CD14-positive monocyte (primary cell): ENCODE measurements at regions not wholly inside any gene's neighbourhood (a gene's known extent, or its start where the extent isn't known, plus 50 kb on each side); places are given as distances from the start of the nearest gene placed in this dataset.

Source experiments
- DNase-seq, 3 donors: peaks; one replicate each; pipeline ENCODE4 v3.0.0-alpha.2; 2011 to 2022
- H2AFZ ChIP-seq: 2 replicates; pipeline ENCODE4 v1.6.0; 2012; ENCODE audit warnings: mild to moderate bottlenecking, low read depth, low read length, inconsistent platforms; ENCODE audit not compliant: insufficient read depth, poor library complexity, severe bottlenecking
- H3K27ac ChIP-seq, 2 donors: 1 replicate in 1 of 2; 2 replicates in 1 of 2; pipeline ENCODE4 v1.5.1; 2012 to 2013; ENCODE audit warnings: low read length in 2 of 2, control low read depth in 1 of 2, inconsistent platforms in 1 of 2, low read depth in 1 of 2, mild to moderate bottlenecking in 1 of 2
- H3K27me3 ChIP-seq, 2 donors: one replicate each; pipeline versions ENCODE4 v1.6.0 to v1.6.1; 2011 to 2013; ENCODE audit warnings: low read length in 2 of 2; ENCODE audit not compliant: control insufficient read depth in 2 of 2, insufficient read depth in 2 of 2
- H3K36me3 ChIP-seq, 2 donors: replicated peaks in 1 of 2; 1 replicate in 1 of 2; 2 replicates in 1 of 2; pipeline versions ENCODE4 v1.5.1 to v1.6.1; 2012 to 2013; ENCODE audit warnings: low read length in 2 of 2, control low read depth in 1 of 2, inconsistent platforms in 1 of 2, mild to moderate bottlenecking in 1 of 2; ENCODE audit not compliant: insufficient read depth in 2 of 2, control insufficient read depth in 1 of 2
- H3K4me1 ChIP-seq, 2 donors: 1 replicate in 1 of 2; 2 replicates in 1 of 2; pipeline versions ENCODE4 v1.5.1 to v1.6.1; 2012 to 2013; ENCODE audit warnings: low read length in 2 of 2, control low read depth in 1 of 2, inconsistent platforms in 1 of 2, mild to moderate bottlenecking in 1 of 2, moderate library complexity in 1 of 2; ENCODE audit not compliant: insufficient read depth in 2 of 2, control insufficient read depth in 1 of 2
- H3K4me2 ChIP-seq: replicated peaks from 2 replicates; pipeline ENCODE3; 2012; ENCODE audit warnings: low read length, moderate library complexity, mild to moderate bottlenecking; ENCODE audit not compliant: poor library complexity, severe bottlenecking; ENCODE audit errors: extremely low read depth
- H3K4me3 ChIP-seq, 3 experiments: fragments of 200-600 bp in 1 of 3; sonication (generic) in 1 of 3; replicated peaks in 1 of 3; 1 replicate in 2 of 3; 2 replicates in 1 of 3; pipeline ENCODE4 v1.5.1; 2011 to 2013; ENCODE audit warnings: low read length in 3 of 3, mild to moderate bottlenecking in 3 of 3, control low read depth in 2 of 3, low read depth in 2 of 3, inconsistent platforms in 1 of 3, moderate library complexity in 1 of 3
- H3K79me2 ChIP-seq: 2 replicates; pipeline ENCODE4 v1.6.0; 2012; ENCODE audit warnings: mild to moderate bottlenecking, control low read depth, inconsistent platforms, low read length, moderate library complexity; ENCODE audit not compliant: insufficient read depth
- H3K9ac ChIP-seq: 2 replicates; pipeline ENCODE4 v1.6.0; 2017; ENCODE audit warnings: low read length, mild to moderate bottlenecking; ENCODE audit not compliant: insufficient read depth, poor library complexity, severe bottlenecking
- H3K9me3 ChIP-seq, 2 donors: replicated peaks in 1 of 2; 1 replicate in 1 of 2; 2 replicates in 1 of 2; pipeline versions ENCODE4 v1.5.1 to v1.6.1; 2012 to 2013; ENCODE audit warnings: low read length in 2 of 2, control low read depth in 1 of 2; ENCODE audit not compliant: control insufficient read depth in 1 of 2, insufficient read depth in 1 of 2
- H4K20me1 ChIP-seq: 2 replicates; pipeline ENCODE4 v1.6.0; 2012; ENCODE audit warnings: mild to moderate bottlenecking, low read length, control low read depth, moderate library complexity; ENCODE audit not compliant: insufficient read depth
- H3K27ac Mint-ChIP-seq, 7 donors: one replicate each; pipeline ENCODE4 v1.8.0; 2020; ENCODE audit warnings: mild to moderate bottlenecking in 7 of 7, mixed read lengths in 7 of 7, moderate library complexity in 6 of 7, inconsistent platforms in 2 of 7
- H3K27me3 Mint-ChIP-seq, 3 donors: one replicate each; pipeline ENCODE4 v1.8.0; 2021 to 2022; ENCODE audit warnings: low read depth in 3 of 3, mild to moderate bottlenecking in 3 of 3, mixed read lengths in 3 of 3, moderate library complexity in 3 of 3, inconsistent platforms in 1 of 3
- H3K36me3 Mint-ChIP-seq, 2 donors: one replicate each; pipeline ENCODE4 v1.8.0; 2020; ENCODE audit warnings: mixed read lengths in 2 of 2, inconsistent platforms in 1 of 2, mild to moderate bottlenecking in 1 of 2
- H3K4me1 Mint-ChIP-seq: one replicate; pipeline ENCODE4 v1.8.0; 2020; ENCODE audit warnings: mild to moderate bottlenecking, mixed read lengths
- H3K4me3 Mint-ChIP-seq, 2 donors: one replicate each; pipeline ENCODE4 v1.8.0; 2020; ENCODE audit warnings: mild to moderate bottlenecking in 2 of 2, mixed read lengths in 2 of 2, moderate library complexity in 1 of 2
- H3K9me3 Mint-ChIP-seq, 7 donors: one replicate each; pipeline ENCODE4 v1.8.0; 2020 to 2022; ENCODE audit warnings: mixed read lengths in 7 of 7, mild to moderate bottlenecking in 6 of 7, moderate library complexity in 6 of 7, inconsistent platforms in 2 of 7
- CTCF ChIP-seq: fragments of 200-600 bp; IDR thresholded peaks from one replicate; pipeline ENCODE4 v1.8.0; 2022; ENCODE audit warnings: antibody characterized with exemption, mild to moderate bottlenecking
- WGBS: methylation state at CpG from one replicate; pipeline ENCODE4 v1.1.5; 2013; ENCODE audit warnings: missing lambda C conversion rate; ENCODE audit not compliant: insufficient coverage; 5-methylcytosine and 5-hydroxymethylcytosine counted together
- intact Hi-C, 2 donors: fragments of 100-400 bp; cut with micrococcal nuclease; formaldehyde crosslinking; loops; one replicate each; pipeline versions ENCODE4 v1.15.0 to v1.15.1; 2023

- Histone ChIP-seq H3K27me3 (no peaks in the 10 kb centered on the region), H3K4me3 (no peak overlapping the region), H2AFZ (no peak overlapping the region), H3K36me3 (no peaks in the 10 kb centered on the region), H3K9me3 (no peaks in the 10 kb centered on the region), H3K9ac (no peak overlapping the region), H3K79me2 (no peaks in the 10 kb centered on the region), H3K4me1 (no peaks in the 10 kb centered on the region), H4K20me1 (no peaks in the 10 kb centered on the region), H3K4me2 (no peak overlapping the region), H3K27ac (no peak overlapping the region)
- peaks cover 0 to 2% (median 0%) of the 10 kb centered on the region in 3 donors for H3K27me3 Mint-ChIP-seq
- H3K4me3 Mint-ChIP-seq: no peak overlapping the region
- H3K27ac Mint-ChIP-seq: no peak overlapping the region
- WGBS: 86% methylated on average over 1 of the region's 1 CpG
- H3K4me1 Mint-ChIP-seq: no peaks in the 10 kb centered on the region
- TF ChIP-seq CTCF: no peak
- intact Hi-C loops: no loop called here
- no peaks in the 10 kb centered on the region for H3K36me3 Mint-ChIP-seq
- peaks cover 0 to 2% (median 0%) of the 10 kb centered on the region in 7 donors for H3K9me3 Mint-ChIP-seq
- DNase-seq: no peak
These were observed 107.0 kb downstream of the CTH start for GRCh38 chr1:70518106-70518505.

- H3K9me3 ChIP-seq: no peaks in the 10 kb centered on the region
- H3K4me3 ChIP-seq: no peak overlapping the region
- 45% methylated on average over 4 of the region's 12 CpGs for WGBS
- no peaks in the 10 kb centered on the region for H4K20me1 ChIP-seq
- no peaks in the 10 kb centered on the region for H3K27me3 ChIP-seq
- intact Hi-C loops: no loop called here
- H2AFZ ChIP-seq: no peak overlapping the region
- no peaks in the 10 kb centered on the region for H3K4me1 ChIP-seq
- Mint-ChIP-seq H3K27me3 (peaks cover 0 to 7% (median 0%) of the 10 kb centered on the region in 3 donors), H3K36me3 (no peaks in the 10 kb centered on the region), H3K4me1 (peaks cover 2% of the 10 kb centered on the region), H3K4me3 (no peak overlapping the region), H3K27ac (no peak overlapping the region), H3K9me3 (no peaks in the 10 kb centered on the region)
- H3K36me3 ChIP-seq: no peaks in the 10 kb centered on the region
- H3K79me2 ChIP-seq: no peaks in the 10 kb centered on the region
- H3K4me2 ChIP-seq: no peak overlapping the region
- no peak overlapping the region for H3K9ac ChIP-seq
- TF ChIP-seq CTCF: peak; percentile 29
- peak in 1 of 3 donors; percentile 5 for DNase-seq
- no peak overlapping the region for H3K27ac ChIP-seq
These were observed 117.7 kb downstream of the CTH start for GRCh38 chr1:70528590-70529333.
